ENCODE measurements at regions not wholly inside any gene's neighbourhood (a gene's known extent, or its start where the extent isn't known, plus 50 kb on each side); places are given as distances from the start of the nearest gene placed in this dataset.

DNA sequence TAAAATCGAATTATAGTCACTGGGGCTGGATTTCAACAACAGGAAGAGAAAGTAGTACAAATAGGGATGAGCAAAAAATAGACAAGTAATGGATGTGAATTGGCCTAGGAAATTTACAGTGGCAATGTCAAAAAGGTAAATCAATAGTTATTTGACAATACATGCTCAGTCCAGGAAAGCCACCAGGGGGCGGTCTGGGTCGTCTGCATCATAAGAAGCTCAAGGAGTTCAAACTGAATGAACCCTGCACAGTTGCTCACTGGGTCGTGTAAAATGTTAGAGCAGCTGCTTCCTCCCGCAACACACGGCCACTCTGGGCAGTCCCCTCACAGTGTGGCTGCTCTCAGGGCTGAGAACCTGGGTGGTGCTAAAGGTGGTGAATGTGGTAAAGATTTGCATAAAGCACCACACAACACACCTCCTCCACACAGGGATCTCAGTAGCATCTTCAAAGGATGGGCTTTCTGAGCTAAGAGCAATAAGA is 85.9 kb downstream of the ZNF280B start:
- H3K4me3 Mint-ChIP-seq: no peak overlapping the region
- peaks cover 17% of the 10 kb centered on the region for H3K27me3 Mint-ChIP-seq
- no peaks in the 10 kb centered on the region for H3K9me3 Mint-ChIP-seq
- H3K27ac Mint-ChIP-seq: no peak overlapping the region
- DNase-seq (peak; percentile 77), ATAC-seq (peak; percentile 86)
- no peaks in the 10 kb centered on the region for H3K36me3 Mint-ChIP-seq (ENCODE audit: low read depth)
- peaks cover 7% of the 10 kb centered on the region for H3K4me1 Mint-ChIP-seq

DNA sequence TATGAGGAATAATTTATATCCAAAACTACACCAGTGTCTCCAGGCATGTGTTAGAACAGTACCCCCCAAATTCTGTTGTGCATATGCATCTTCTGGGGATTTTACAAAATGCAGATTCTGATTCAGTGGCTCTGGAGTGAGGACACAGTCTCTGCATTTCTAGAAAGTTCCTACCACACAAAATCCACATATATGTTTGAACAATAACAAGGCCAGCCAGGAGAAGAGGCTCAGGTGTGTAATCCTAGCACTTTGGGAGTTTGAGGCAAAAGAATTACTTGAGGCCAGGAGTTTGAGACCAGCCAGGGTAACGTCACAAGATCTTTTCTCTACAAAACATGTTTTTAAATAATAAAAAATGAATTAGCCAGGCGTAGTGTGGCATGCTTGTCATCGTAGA is 84.9 kb downstream of the ZNF280B start:
- H3K9me3 Mint-ChIP-seq: no peaks in the 10 kb centered on the region
- DNase-seq (no peak), ATAC-seq (no peak)
- H3K4me1 Mint-ChIP-seq: peaks cover 9% of the 10 kb centered on the region
- peaks cover 16% of the 10 kb centered on the region for H3K27me3 Mint-ChIP-seq
- H3K4me3 Mint-ChIP-seq: no peak overlapping the region
- H3K36me3 Mint-ChIP-seq (ENCODE audit: low read depth): no peaks in the 10 kb centered on the region
- no peak overlapping the region for H3K27ac Mint-ChIP-seq

DNA sequence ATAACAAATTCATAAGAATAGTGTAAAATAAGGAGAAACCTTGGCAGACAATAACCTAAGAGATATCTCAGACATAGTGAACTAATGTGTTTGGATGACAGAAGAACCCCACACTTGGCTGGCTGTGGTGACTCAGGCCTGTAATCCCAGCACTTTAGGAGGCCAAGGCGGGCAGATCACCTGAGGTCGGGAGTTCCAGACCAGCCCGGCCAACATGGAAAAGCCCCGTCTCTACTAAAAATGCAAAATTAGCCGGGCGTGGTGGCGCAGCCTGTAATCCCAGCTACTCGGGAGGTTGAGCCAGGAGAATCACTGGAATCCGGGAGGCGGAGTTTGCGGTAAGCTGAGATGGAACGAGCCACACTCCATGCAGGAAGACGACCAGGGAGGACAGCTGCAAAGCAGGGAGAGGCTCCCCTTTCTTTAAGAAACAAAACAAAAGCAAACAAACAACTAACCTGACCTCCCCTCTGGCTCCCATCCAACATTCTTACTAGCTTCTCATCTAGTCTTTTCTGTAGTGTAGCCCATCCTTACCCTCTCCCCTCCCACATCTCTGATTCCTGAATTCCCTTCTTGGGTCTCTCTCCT is 84.2 kb downstream of the ZNF280B start:
- DNase-seq (no peak), ATAC-seq (no peak)
- H3K27me3 Mint-ChIP-seq: peaks cover 13% of the 10 kb centered on the region
- H3K36me3 Mint-ChIP-seq (ENCODE audit: low read depth): no peaks in the 10 kb centered on the region
- H3K9me3 Mint-ChIP-seq: no peaks in the 10 kb centered on the region
- no peak overlapping the region for H3K4me3 Mint-ChIP-seq
- peaks cover 9% of the 10 kb centered on the region for H3K4me1 Mint-ChIP-seq
- H3K27ac Mint-ChIP-seq: no peak overlapping the region

DNA sequence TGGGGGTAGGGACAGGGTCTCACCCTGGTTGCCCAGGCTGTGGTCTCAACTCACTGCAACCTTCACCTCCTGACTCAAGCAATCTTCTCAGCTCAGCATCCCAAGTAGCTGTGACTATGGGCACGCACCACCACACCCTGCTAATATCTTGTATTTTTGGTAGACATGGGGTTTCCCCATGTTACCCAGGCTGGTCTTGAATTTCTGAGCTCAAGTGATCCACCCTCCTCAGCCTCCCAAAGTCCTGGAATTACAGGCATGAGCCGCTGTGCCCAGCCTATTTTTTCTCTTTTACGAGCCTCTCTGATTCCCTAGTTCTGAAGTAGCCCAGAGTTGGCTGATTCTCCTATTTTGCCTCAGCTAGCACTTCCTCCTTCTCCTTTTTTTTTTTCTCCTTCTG is 83.6 kb downstream of the ZNF280B start:
- H3K27me3 Mint-ChIP-seq: peaks cover 11% of the 10 kb centered on the region
- H3K9me3 Mint-ChIP-seq: no peaks in the 10 kb centered on the region
- H3K36me3 Mint-ChIP-seq (ENCODE audit: low read depth): no peaks in the 10 kb centered on the region
- ATAC-seq: no peak
- no peak overlapping the region for H3K4me3 Mint-ChIP-seq
- H3K27ac Mint-ChIP-seq: no peak overlapping the region
- H3K4me1 Mint-ChIP-seq: peaks cover 9% of the 10 kb centered on the region
- no peak for DNase-seq

DNA sequence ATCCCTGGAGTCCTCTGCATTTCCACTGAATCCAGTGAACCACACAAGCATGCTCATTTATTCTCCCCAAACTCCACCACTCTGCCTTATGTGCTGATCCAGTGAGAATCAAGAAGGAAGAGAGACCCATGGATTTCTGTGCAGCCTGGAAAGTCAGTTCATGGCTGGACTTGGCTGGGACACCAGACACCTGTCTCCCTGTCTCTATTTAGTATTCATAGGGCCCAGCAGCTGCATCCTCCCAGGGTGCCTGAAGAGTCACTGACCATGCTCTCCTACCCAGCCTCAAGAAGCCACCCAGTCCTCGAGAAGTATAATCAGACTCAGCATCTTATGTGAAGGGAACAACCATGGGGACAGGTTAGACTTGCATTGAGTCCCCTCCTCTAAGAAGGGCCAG is 83.2 kb downstream of the ZNF280B start:
- peaks cover 9% of the 10 kb centered on the region for H3K4me1 Mint-ChIP-seq
- no peaks in the 10 kb centered on the region for H3K36me3 Mint-ChIP-seq (ENCODE audit: low read depth)
- ATAC-seq: no peak
- no peaks in the 10 kb centered on the region for H3K9me3 Mint-ChIP-seq
- H3K27me3 Mint-ChIP-seq: peaks cover 8% of the 10 kb centered on the region
- no peak overlapping the region for H3K4me3 Mint-ChIP-seq
- DNase-seq: no peak
- H3K27ac Mint-ChIP-seq: no peak overlapping the region

DNA sequence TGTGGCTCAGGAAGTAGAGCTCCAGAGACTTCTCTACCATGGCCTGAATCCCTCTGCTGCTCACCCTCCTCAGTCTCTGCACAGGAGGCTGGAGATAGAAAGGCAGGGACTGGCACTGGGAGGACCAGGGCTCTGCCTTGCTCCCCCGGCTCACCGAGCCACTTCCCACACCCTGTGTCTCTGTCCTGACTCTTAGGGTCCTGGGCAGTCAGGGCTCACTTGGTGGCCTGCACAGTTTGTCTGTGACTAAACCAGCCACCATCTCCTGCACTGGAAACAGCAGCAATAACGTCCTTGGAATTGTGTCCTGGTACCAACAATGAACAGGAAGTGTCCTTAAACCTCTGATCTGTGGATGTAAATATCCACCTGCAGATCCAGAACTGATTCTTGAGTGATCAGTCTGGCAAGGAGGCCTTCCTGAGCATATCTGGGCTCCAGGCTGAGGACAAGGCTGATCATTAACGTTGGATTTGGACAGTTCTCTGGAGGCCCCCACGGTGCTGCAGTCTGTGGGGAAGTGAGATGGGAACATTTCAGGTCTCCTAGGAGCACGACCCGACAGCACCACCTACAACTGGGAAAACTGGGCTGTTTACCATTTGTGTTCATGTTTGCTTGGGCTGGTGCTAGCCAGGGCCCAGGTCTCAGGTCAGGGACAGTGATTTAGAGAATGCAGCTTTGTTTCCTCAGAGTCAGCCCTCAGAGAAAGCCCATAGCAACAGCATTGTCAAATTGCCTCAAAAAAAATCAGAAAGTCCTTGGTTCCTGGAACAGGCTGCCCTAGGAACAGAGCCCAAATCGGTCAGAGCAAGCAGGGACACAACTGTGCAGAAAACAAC is 82.5 kb downstream of the ZNF280B start:
- H3K36me3 Mint-ChIP-seq (ENCODE audit: low read depth): no peaks in the 10 kb centered on the region
- H3K27me3 Mint-ChIP-seq: peaks cover 8% of the 10 kb centered on the region
- ATAC-seq: no peak
- H3K9me3 Mint-ChIP-seq: no peaks in the 10 kb centered on the region
- no peak overlapping the region for H3K27ac Mint-ChIP-seq
- H3K4me1 Mint-ChIP-seq: peaks cover 9% of the 10 kb centered on the region
- H3K4me3 Mint-ChIP-seq: no peak overlapping the region
- no peak for DNase-seq

DNA sequence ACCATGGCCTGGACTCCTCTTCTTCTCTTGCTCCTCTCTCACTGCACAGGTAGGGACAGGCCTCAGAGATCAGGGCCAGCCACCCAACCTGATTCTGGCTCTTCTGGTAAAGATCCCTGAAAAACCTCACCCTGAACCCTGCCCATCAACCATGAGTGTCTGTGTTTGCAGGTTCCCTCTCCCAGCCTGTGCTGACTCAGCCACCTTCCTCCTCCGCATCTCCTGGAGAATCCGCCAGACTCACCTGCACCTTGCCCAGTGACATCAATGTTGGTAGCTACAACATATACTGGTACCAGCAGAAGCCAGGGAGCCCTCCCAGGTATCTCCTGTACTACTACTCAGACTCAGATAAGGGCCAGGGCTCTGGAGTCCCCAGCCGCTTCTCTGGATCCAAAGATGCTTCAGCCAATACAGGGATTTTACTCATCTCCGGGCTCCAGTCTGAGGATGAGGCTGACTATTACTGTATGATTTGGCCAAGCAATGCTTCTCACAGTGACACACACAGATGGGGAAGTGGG is 80.9 kb downstream of the ZNF280B start:
- no peak overlapping the region for H3K4me3 Mint-ChIP-seq
- no peaks in the 10 kb centered on the region for H3K36me3 Mint-ChIP-seq (ENCODE audit: low read depth)
- DNase-seq: no peak
- peaks cover 8% of the 10 kb centered on the region for H3K27me3 Mint-ChIP-seq
- ATAC-seq: no peak
- no peak overlapping the region for H3K27ac Mint-ChIP-seq
- no peaks in the 10 kb centered on the region for H3K9me3 Mint-ChIP-seq
- H3K4me1 Mint-ChIP-seq: peaks cover 7% of the 10 kb centered on the region

DNA sequence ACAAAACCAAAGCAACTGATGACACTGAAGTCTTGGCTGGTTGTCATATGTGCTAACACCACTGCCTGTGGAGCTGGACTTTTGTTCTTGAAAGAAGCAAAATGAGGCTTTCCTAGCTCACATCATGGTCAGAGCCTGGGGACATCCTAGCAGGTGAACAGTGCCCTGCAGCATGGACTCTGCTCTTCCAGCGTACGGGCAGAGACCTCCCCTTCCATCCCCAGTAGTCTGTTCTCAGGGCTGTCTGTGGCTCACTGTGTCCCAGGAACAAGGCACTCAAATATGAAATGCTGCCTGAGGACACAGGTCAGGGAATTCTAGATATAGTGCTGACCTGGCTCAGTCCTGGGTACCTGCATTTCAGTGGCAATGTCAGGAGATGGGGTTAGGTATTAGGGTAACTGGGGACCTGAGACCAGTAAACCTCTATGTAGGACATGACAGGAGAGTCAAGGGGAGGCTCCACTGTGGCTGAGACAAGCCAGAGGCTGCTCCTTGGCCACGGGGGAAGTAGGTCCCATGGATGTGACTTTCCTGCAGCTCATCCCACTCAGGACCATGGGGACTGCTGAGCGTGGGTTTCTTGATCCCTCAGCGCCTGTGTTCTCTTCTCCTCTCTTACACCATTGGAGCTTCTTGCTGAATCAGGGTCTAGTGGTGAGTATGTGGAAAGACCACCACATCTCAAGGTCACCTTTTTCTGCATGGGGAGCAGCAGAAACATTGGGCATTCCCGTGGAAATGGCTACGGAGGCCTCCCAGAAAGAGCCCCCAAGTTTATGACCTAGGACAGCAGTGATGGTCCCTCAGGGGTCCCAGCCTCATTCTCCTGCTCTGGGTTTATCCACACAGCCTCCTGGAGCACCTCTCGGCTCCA is 80.1 kb downstream of the ZNF280B start:
- Mint-ChIP-seq H3K9me3 (no peaks in the 10 kb centered on the region), H3K4me3 (no peak overlapping the region), H3K27ac (no peak overlapping the region), H3K4me1 (peaks cover 4% of the 10 kb centered on the region), H3K36me3 (ENCODE audit: low read depth) (no peaks in the 10 kb centered on the region), H3K27me3 (peaks cover 8% of the 10 kb centered on the region)
- no peak for ATAC-seq
- no peak for DNase-seq

DNA sequence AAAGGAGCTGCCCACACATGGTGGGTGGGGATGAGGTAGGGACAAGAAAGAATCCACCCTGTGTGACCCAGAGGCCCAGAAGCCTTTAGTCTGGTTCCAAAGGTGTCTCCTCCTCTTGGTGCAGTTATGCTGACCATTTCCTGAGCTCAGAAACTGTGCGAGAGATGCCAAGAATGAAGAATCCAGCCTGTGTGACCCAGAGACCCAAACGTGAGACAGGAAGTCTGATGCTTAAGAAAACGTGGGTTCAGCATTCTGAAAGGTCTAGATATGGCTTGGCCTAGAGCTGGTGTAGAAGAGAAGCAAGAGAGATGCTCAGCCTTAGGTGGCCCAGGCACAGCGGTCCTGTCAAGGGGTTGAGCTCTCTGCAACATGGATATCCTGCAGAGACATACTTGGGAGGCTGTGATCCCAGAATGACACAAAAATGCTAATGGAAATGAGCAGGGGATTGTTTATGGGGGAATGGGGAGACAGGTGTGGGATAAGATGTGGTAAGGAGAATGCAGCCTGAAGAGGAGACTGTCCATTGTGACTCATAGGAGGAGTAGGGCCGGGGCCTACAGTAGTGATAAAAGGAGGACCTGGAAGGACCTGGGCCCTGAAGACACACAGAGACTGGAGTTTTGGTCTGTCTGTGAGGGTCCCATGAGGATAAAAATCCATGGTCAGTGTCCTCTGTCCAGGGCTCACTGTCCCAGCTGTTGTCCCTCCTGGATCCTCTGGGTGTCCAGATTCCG is 79.0 kb downstream of the ZNF280B start:
- Mint-ChIP-seq H3K4me3 (no peak overlapping the region), H3K36me3 (ENCODE audit: low read depth) (no peaks in the 10 kb centered on the region), H3K9me3 (no peaks in the 10 kb centered on the region), H3K27me3 (peaks cover 10% of the 10 kb centered on the region), H3K4me1 (peaks cover 4% of the 10 kb centered on the region), H3K27ac (no peak overlapping the region)
- no peak for ATAC-seq
- no peak for DNase-seq

DNA sequence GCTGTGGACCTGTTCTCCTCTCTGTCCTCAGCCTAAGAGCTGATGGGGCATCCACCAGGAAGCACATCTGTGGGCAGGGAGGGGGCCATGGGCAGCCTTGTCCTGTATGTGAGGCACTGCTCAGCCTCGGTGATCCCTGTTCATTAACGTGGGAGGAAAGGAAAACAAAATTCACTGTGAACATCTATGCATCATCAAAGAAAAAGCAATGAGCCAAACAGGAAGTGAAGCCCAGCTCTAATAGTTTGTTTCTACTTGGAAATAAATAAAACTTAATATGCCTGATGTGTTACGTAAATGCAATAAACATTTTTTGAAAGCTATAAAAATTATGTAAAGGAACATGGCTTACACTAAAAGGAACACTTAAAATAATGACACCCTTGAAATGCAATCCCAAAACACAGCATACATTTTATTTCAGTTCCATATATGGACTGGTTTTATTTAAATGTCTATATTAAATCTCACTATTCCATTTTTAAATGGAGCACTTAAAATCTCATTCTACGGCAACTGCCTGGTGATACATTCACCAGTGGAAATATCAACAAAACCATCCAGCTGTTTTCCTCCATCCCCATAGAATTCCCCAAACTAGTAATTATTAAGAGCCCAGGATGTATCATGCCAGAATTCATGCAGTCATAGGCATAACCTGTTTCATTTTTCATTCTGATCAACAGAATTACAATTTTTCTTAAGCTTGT is 78.3 kb downstream of the ZNF280B start:
- DNase-seq (no peak), ATAC-seq (no peak)
- no peak overlapping the region for H3K27ac Mint-ChIP-seq
- no peaks in the 10 kb centered on the region for H3K9me3 Mint-ChIP-seq
- no peak overlapping the region for H3K4me3 Mint-ChIP-seq
- H3K4me1 Mint-ChIP-seq: peaks cover 2% of the 10 kb centered on the region
- H3K36me3 Mint-ChIP-seq (ENCODE audit: low read depth): no peaks in the 10 kb centered on the region
- peaks cover 7% of the 10 kb centered on the region for H3K27me3 Mint-ChIP-seq

DNA sequence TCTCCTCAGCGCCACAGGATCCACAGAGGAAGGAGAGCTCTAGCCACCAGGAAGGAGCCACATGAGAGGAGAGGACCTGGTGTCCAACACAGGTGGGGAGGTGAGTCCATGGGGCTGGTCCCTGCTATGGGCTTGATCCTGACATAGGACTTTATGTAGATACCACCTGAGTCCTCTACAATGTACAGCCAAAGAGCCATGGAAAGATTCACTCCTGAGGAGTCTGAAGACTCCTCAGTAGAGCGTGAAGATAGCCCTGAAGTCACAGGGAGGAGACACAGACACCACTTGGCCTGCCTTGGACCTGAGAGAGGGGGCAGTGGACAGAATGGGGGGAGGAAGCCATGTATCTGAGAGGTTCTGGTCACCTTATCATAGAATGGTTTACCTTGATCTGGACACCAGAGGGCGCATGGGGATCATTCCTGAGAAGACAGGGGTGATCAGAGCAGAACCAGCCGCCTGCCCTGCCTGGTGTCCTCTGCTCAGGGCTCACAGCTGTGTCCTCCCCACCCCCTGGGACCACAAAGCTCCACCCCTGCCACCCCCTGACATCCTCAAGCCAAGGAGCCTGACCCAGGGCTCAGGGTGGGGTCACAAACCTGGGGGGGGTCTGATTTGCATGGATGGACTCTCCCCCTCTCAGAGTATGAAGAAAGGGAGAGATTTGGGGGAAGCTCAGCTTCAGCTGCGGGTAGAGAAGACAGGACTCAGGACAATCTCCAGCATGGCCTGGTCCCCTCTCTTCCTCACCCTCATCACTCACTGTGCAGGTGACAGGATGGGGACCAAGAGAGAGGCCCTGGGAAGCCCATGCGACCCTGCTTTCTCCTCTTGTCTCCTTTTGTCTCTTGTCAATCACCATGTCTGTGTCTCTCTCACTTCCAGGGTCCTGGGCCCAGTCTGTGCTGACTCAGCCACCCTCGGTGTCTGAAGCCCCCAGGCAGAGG is 77.0 kb downstream of the ZNF280B start:
- Mint-ChIP-seq H3K9me3 (no peaks in the 10 kb centered on the region), H3K27ac (no peak overlapping the region), H3K4me3 (no peak overlapping the region), H3K4me1 (peaks cover 2% of the 10 kb centered on the region), H3K36me3 (ENCODE audit: low read depth) (no peaks in the 10 kb centered on the region), H3K27me3 (peaks cover 9% of the 10 kb centered on the region)
- ATAC-seq (peak; percentile 82), DNase-seq (peak; percentile 69)

DNA sequence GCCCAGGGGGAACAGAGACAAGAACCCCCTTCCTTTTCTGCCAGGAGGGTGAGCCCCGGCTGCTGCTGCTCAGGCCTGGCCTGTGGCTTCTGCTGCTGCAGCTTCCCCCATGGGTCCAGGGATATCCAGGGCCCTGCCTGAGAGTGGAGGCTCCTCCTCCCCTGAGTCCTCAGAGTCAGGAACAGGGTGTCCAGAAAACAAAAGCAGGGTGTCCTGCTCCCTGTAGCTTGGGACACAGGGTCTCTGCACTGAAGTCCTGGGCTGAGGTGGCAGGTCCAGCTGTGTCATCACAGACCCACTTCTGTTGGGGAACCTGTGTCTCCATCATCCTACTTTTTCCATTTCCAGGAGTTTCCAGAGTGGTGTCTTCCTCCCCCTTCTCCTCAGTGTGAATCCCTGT is 76.1 kb downstream of the ZNF280B start:
- peaks cover 17% of the 10 kb centered on the region for H3K27me3 Mint-ChIP-seq
- no peaks in the 10 kb centered on the region for H3K36me3 Mint-ChIP-seq (ENCODE audit: low read depth)

DNA sequence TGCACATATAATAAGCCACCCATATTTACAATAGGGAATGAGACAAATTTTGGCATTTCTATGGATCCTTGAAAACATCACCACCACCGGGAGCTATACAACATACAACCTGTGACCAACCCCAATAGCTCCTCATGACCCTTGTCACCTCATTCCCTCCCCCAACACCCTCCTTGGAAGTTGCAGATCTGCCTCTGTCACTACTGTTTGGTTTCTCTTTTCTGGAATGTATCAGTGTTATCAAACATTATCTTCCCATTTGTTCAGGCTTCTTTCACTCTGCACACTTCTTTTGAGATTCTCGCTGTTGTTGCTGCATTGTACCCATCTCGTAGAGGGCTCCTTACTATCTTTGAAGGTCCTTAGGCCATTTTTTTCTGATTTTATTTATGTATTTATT is 75.6 kb downstream of the ZNF280B start:
- ATAC-seq: no peak
- DNase-seq: no peak
- Mint-ChIP-seq H3K36me3 (ENCODE audit: low read depth) (no peaks in the 10 kb centered on the region), H3K4me1 (peaks cover 2% of the 10 kb centered on the region), H3K4me3 (no peak overlapping the region), H3K27me3 (peaks cover 17% of the 10 kb centered on the region), H3K27ac (no peak overlapping the region), H3K9me3 (no peaks in the 10 kb centered on the region)

More for the DNA sequence above, 76.1 kb downstream of the ZNF280B start:
- peaks cover 2% of the 10 kb centered on the region for H3K4me1 Mint-ChIP-seq
- no peak overlapping the region for H3K4me3 Mint-ChIP-seq
- ATAC-seq: no peak
- H3K9me3 Mint-ChIP-seq: no peaks in the 10 kb centered on the region
- no peak for DNase-seq
- no peak overlapping the region for H3K27ac Mint-ChIP-seq
